GM19372 (cell line): ENCODE measurements at regions not wholly inside any gene's neighbourhood (a gene's known extent, or its start where the extent isn't known, plus 50 kb on each side); places are given as distances from the start of the nearest gene placed in this dataset.

Experiments used
- ATAC-seq: cut with Tn5 transposase; IDR thresholded peaks from one replicate; pipeline ENCODE4 v1.9.1; 2021; ENCODE audit warnings: mild to moderate bottlenecking, low read depth, moderate library complexity; ENCODE audit not compliant: unreplicated experiment

DNA sequence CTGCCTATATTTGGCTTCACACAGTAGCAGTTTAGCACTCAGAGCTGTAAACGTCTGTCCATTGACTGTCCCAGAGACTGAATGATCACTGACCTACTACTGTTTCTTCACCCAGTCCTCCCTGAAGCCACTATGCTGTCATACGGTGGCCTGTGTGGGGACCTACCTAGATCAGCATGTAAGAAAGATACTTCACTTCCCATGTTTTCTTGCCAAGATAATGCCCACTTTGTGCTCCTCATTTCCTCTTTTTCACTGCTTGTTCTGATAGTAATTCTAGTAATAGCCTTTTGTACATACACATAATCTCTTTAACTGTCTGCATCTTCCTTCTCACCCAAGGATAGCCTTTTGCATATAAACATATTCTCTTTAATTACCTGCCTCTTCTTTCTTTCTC, 109.9 kb upstream of the TIAM2 start:
- ATAC-seq: no peak

DNA sequence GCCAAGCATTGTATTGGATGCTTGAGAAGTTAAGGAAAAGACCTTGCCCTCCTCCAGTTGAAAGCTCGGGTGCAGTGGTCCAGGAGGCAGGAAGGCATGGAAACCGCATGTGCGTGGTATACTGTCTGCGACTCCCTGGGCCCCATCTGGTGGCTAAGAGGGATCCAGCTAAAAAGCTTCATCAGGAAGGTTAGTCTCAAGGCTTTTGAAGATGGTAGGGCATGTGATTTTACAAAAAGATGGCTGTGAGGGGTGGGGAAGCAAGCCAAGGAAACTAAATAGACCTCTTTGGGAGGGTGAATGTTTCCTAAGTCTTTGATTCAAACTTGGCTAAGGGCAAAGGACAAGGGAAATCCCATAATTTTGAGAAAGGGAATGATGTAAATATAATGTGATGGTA, 109.1 kb upstream of the TIAM2 start:
- ATAC-seq: no peak

DNA sequence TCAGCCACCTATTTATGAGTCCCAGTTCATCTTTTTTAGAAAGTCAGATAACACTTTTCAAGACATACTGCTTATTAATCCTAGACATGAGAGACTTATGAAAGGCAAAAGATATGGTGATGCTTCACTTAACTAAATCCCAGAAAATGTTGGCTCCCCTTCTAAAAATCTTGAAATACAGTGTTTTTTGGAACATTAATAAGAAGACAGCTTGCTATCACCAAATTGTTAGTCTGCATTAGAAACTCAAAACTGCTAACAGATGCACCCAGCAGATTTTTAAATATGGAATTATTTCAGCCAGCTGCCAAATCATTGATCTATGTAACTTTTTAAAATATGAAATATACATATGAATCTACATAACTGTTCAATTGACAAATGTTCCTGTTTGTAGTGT, 108.6 kb upstream of the TIAM2 start:
- ATAC-seq: no peak

DNA sequence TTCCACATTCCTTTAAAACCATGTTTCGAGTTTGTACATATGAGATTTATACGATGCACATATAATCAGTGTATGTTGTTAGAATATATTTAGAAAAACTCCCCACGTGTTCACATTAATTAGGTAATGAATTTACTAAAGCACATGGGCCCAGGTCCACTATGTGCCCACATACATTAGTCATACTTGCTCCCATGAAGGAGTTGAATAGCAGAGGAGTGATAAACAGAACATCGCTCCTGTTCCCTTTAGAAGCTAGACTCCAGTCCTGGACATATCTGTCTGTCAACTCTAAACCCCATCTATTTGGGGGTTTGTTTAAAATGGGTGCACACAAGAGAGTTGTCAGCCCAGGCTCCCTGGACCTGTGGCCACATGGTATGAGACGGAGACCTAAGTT, 108.1 kb upstream of the TIAM2 start:
- ATAC-seq: no peak

DNA sequence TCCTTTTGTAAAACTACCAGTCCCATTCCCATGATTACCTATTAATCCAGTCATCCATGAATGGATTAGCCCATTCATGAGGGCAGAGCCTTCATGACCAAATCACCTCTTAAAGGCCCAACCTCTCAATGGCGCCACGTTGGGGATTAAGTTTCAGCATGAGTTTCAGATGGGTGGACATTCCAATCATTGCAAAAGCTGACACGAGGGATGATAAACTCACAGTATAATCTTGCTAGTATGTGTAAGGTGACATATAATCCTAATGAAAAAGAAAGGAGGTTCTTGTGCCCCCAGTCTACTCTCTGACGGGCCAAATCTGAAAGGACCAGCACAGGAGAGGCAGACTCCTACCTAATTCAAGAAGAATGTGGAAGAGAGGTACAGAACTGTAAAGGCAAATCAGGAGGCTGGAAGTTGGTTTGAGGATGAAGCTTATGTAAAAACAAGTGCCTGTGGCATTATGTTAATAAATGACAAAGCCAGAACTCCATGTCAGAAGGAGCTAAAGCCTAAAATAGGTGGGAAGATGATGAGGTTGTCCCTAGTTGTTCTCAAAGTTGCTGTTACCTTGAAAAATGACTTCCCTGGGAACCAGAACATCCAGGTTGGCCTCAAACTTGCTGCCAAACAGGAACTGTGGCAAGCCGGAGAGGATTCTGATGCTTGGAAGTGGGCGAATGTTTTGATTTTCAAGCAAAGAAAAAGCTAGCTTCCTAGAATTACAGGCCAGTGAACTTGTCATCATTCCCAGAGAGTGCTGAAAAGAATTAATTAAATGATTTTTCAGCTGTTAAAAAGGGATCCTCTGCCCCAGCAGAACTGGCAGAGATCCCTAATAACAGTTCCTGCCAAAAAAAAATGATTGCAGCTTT, 106.5 kb upstream of the TIAM2 start:
- no peak for ATAC-seq

DNA sequence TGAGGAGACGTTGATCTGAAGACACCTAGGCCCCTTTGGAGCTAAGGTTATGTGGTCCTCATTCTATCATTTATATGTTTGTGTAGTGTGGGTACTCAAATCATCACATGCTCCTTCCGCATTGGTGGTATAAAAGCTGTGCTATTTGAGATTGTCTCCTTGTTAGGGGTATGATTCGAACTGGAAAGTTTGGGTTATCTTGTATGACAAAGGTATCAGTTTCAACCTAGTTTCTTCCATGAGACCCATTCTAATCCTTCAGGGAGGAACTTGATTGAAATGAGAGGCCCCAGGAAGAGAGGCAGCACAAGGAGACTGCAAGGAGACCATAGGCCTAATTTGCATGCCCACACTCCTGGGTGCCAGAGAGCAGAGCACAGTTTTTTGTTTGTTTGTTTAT, 104.2 kb upstream of the TIAM2 start:
- ATAC-seq: no peak

DNA sequence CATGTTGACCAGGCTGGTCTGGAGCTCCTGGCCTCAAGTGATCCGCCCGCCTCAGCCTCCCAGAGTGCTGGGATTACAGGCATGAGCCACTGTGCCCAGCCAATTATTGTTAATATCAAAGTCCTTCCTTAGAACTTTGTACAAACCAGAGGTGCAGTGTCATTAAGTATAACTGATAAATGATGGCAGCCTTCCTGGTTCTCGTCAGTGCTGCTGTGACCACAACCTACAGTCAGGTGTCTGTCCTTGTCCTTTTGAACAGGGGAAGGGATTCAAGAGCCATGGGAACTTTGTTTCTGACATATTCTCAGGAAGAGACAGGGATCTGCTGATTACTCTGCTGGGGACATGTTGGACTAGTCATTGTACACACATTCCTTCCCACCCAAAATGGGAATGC, 103.2 kb upstream of the TIAM2 start:
- ATAC-seq: no peak

DNA sequence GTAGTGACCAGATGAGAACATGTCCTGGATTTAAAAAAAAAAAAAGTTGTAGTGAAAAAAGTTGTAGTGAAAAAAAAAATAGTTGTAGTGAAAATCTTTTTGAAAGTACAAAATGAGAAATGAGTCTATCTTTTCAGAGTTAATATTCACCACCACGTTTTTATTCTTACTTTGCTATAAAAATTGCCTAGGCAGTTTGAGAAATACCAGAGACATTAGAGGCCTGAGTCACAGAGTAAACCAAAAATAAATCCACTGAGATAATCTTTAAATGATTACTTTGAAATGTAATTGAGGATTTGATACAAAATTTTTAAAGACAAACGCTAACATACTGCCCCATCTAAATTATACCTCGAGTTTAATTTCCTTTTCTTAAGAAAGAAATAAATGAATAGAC, 101.2 kb upstream of the TIAM2 start:
- ATAC-seq: no peak

DNA sequence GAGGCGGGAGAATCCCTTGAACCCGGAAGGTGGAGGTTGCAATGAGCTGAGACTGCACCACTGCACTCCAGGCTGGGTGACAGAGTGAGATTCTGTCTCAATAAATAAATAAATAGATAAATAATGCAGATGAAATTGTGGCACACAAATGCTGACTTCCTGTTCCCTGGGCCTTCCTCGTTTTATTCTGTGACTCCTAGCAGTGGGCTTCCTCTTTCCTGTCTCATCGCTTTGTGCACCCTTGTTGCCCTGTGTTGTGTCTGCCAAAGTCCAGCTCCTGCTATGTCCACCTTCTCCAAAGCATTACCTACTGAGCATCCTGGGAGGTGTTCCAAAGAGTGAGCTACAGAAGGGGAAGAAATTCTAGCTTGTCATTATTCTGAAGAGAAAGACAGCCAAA, 100.2 kb upstream of the TIAM2 start:
- no peak for ATAC-seq

DNA sequence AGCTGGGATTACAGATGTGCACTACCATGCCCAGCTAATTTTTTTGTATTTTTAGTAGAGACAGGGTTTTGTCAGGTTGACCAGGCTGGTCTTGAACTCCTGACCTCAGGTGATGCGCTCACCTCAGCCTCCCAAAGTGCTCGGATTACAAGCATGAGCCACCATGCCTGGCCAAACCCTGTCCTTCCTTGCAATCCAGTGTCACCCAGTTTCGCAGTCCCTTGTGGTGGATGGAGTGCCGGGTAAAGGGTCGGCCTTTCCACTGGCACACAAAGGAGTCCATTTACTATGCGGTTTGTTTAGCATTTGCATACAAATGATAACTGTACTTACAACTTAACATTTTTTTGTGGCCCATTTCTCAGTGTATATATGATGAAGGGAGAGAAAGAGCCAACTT, 99.3 kb upstream of the TIAM2 start:
- no peak for ATAC-seq

DNA sequence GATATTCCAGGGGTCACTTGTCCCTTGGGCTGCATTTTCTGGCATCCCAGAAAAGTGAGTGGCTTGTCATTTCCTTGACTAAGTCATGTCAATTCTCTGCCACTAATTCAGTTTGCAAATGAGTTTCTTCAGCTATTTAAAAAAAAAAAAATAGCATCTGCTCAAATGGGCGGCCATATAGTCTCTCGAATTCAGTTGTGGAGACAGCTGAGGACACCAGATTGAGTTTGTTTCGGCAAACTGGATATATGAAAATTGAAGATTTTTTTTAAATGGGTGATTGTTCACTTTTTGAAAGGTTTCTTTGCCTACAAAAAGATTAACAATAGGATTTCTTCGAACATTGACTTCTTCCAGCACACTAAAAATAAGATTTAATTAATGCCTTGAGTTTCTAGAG, 96.3 kb upstream of the TIAM2 start:
- no peak for ATAC-seq

DNA sequence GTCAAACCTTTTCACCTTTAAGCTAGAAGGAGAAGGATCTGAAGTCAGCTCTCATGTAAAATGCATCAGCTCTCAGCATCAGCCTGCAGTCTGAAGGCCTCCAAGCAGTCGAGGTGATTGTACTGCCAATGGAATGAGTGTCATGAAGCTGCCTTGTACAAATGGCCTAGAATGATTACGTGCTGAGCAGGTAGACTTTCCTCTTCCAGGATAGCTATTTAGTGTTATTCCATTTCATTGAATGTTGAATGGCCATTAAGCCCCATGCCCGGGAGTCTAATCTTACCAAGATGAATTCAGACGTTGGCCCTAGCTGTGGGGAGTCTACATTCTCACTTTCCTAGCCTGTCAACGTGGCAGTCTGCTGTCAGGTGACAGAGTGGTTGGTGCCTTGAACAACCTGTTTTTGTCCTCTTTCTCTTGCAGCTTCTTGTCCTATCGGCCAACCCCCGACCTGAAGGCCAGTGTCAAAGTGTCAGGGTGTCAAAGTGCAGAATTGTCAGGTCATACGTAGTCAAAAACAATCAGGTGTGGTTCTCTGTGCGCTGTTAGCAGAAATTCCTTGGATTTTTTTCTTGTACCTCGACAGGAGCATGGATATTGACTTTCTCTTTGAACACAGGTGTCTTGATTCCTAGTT, 95.2 kb upstream of the TIAM2 start:
- no peak for ATAC-seq

DNA sequence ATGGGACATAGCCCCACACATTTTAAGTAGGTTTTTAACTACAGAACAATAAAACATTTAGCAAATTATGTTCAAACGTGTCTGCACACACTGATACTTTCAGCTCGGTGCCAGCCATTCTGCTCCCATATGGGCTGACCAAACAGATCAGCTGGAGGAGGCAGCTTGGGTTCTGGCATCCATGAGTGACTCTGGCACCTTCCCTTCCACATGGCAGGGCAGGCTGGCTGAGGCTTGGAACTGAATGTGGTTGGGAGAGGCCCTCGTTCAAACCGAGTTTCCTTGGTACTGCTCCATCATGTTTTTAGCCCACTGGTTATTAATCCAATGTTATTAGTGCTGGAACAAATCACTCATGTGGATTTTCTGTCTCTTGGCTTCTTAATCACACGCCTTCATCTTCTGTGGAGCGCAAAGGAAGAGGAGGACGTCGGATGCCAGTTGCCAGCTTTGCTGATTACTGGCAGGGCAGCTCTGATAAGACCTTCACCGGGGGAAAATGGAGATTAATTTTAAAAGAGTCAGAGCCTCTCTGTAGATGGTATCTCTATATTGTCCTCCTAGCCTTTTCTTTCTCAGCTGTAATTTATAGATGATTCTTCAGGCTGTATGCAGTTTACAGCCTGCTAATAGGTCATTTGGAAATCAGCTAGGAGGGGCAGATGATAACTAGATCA, 93.1 kb upstream of the TIAM2 start:
- ATAC-seq: no peak

DNA sequence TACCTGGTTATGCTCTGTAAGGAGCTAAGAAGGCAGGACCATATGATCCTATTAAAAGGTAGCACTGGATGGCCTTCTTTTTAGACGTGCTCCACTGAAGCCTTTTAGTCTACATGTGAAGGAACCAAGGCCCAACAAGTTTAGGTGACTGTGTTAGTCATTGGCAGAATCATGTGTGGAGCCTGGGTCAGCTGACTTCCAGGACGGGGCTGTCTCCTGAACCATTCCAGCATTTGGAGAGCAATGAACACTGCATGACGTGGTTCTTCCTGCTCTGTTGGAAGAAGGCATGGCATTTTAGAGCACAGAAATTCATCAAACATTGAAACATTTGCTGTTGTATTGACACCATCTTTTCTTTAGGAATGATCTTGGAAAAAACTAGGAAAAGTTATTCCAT, 87.8 kb upstream of the TIAM2 start:
- no peak for ATAC-seq

DNA sequence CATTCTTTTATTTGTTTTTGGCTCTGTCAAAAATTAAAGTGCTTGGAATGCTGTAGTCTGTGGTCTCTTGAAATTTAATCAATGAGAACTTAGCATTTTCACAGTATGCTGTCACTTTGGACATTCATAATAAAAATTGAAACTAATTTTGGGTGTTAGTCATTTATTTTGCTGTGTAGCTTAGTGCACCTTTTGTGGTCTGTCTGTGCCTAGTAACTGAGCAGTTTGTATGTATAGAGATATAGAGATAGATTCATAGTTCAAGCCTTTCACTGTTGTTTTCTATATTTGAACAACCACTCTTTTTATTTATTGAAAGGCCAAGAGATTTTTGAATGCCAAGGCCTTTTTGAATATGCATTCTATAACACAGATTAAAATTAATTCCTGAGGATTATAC, 86.4 kb upstream of the TIAM2 start:
- no peak for ATAC-seq

DNA sequence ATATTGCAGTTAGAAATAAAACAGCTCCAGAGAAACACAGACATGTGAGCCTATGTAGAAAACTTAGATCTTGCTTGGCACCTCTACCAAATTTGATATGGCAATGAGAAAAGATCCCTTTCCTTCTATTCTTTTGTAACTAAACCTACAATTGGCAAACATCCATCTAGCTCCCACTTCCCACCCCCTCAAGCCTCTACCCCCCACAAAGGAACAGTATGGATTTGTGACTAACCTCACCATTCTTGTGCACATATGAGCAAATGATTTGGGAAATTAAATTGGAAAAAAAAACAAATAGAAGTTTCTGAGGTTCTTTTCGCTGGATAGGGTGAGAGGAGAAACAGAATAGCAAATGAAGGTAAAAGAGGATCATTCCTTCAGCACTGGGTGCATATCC, 85.8 kb upstream of the TIAM2 start:
- ATAC-seq: no peak

DNA sequence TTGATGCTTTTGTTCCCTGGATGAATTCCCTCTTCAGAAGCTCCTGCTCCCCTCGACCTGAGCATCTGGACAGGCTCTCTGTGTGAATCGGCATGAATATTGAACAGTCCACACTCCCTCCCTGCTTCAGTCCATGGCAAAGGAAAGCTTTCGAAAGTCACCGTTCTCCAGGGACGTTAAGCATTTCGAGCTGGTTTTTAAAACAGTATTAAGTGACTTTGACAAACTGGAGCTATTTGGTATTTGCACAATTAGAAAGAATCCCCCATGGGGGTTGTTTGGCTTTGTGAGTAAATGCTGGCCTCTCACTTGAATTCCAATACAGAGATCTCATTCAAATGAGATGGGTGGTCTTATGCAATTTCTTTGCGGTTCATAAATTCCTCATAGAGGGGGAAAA, 85.3 kb upstream of the TIAM2 start:
- no peak for ATAC-seq

DNA sequence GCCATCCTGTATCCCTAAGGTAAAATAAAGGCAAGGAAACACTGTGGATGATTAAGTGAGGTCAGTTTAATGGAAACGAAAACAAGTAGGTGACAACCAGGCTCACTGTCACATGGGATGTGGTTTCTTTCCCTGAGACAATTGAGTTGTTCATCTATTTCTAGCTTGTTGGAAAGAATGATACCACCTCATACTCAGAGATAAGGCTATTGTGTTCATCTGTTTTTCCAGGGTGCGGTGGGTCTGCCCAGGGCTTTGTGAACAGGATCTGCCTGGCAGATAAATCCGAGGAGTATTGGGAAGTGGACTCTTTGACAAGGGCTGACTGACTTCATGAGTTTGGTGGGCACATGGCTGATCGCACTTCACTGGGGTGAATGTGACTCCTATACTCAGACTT, 80.8 kb upstream of the TIAM2 start:
- ATAC-seq: no peak

DNA sequence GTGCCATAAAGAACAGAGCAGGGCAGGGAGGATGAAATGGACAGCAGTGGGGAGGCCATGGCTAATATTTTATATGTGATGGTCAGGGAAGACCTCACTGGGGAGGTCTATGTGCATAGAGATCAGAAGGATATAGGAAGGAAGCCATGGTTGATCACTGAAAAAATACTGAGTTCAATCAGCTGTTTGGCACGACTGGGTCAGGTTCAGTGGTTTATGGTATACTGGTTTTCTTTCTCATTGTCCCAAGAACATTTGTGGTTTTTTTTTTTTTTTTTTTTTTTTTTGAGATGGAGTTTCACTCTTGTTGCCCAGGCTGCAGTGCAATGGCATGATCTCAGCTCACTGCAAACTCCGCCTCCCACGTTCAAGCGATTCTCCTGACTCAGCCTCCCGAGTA, 78.3 kb upstream of the TIAM2 start:
- ATAC-seq: no peak

DNA sequence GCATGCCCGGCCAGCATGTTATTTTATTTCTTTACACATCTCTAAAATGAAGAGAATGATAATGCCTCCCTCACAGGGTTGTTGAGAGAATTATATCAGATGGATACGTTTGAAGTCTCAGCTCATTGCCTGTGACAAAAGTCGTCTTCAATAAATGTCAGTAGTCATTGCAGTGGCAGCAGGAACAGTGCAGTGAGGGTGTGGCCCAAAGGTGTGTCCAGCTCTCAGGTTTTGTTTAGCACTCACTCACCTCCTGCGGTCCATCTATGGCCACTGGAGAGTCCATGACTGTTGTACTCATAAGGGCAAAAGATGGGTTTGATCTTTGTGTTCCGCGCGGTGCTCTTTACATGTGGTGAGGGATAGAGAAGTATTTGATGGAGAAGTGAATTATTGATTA, 77.2 kb upstream of the TIAM2 start:
- ATAC-seq: no peak

DNA sequence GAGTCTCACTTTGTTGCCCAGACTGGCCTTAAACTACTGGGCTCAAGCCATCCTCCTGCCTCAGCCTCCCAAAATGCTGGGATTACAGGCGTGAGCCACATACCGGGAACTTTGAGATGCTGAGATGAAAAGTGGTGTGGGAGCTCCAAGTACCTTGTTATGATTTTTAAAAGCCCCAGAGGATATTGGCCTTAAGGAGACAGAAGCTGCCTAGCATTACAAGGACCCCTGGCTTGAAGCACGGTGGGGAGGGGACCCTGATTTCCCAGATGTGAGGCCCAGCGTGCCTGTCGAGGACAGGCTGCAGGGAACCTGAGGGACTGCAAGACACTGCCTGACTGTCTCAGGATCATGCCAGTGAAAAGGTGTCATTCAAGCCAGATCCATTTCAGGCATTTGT, 75.3 kb upstream of the TIAM2 start:
- no peak for ATAC-seq
